Panc1 (cell line): ENCODE measurements at regions not wholly inside any gene's neighbourhood (a gene's known extent, or its start where the extent isn't known, plus 50 kb on each side); places are given as distances from the start of the nearest gene placed in this dataset.

ENCODE experiments used
- ATAC-seq: fragments of 200-7000 bp; cut with Tn5 transposase; 2 replicates; pipeline ENCODE4 v1.9.1; 2020; ENCODE audit warnings: mild to moderate bottlenecking, moderate library complexity
- BruUV-seq: library from RNA; stranded (reverse); fragments of 400-500 nt; replicated peaks from 2 replicates; lab custom pipeline; 2021; lab: Mats Ljungman, UMichigan
- CTCF ChIA-PET: fragments of 300-600 bp; sonication (Branson Sonifier 250); formaldehyde crosslinking; loops from one replicate; lab custom pipeline; 2022; ENCODE audit warnings: antibody characterized with exemption; lab: Charles Lee
- POLR2A ChIA-PET: fragments of 300-600 bp; sonication (Branson Sonifier 250); formaldehyde crosslinking; loops from one replicate; lab custom pipeline; 2022; ENCODE audit warnings: antibody characterized with exemption; lab: Charles Lee
- DNase-seq: peaks from one replicate; pipeline ENCODE4 v3.0.0-alpha.2; 2010; ENCODE audit warnings: low read depth, low spot score
- H3K27ac ChIP-seq: 2 replicates; pipeline ENCODE4 v1.5.1; 2011; ENCODE audit warnings: mild to moderate bottlenecking, low read length, inconsistent platforms
- H3K27me3 ChIP-seq: fragments of 200-500 bp; sonication (Bioruptor generic); 2 replicates; pipeline ENCODE4 v1.6.0; 2014; ENCODE audit warnings: low read length, inconsistent platforms; ENCODE audit not compliant: control insufficient read depth, insufficient read depth
- H3K36me3 ChIP-seq: fragments of 200-500 bp; sonication (Bioruptor generic); 2 replicates; pipeline ENCODE4 v1.5.1; 2014; ENCODE audit warnings: inconsistent platforms, mild to moderate bottlenecking, low read length, moderate library complexity; ENCODE audit not compliant: control insufficient read depth, insufficient read depth
- H3K4me1 ChIP-seq: 2 replicates; pipeline ENCODE4 v1.5.1; 2011; ENCODE audit warnings: inconsistent platforms, mild to moderate bottlenecking, low read length, moderate library complexity; ENCODE audit not compliant: control insufficient read depth, insufficient read depth
- H3K4me3 ChIP-seq, 2 experiments: 2 replicates each; pipeline ENCODE4 v1.5.1; 2011 to 2012; ENCODE audit warnings: low read depth in 2 of 2, low read length in 2 of 2, mild to moderate bottlenecking in 2 of 2, inconsistent platforms in 1 of 2, moderate library complexity in 1 of 2
- H3K9me3 ChIP-seq: fragments of 200-500 bp; sonication (Bioruptor generic); 2 replicates; pipeline ENCODE4 v1.5.1; 2014; ENCODE audit warnings: low read depth, mild to moderate bottlenecking, inconsistent platforms, low read length, moderate library complexity; ENCODE audit not compliant: control insufficient read depth, insufficient read depth
- CTCF ChIP-seq: fragments of 450-650 bp; IDR thresholded peaks from 2 replicates; pipeline ENCODE4 v1.5.1; 2017; ENCODE audit warnings: mild to moderate bottlenecking
- REST ChIP-seq, 2 experiments: IDR thresholded peaks; 2 replicates each; pipeline ENCODE4 v1.6.1; 2011 to 2012; ENCODE audit warnings: low read depth in 2 of 2, control low read depth in 1 of 2, low read length in 1 of 2, mild to moderate bottlenecking in 1 of 2, moderate library complexity in 1 of 2; ENCODE audit not compliant: insufficient read depth in 1 of 2
- SIN3A ChIP-seq: IDR thresholded peaks from 2 replicates; pipeline ENCODE4 v1.6.1; 2012; ENCODE audit warnings: low read depth, mild to moderate bottlenecking, low read length, moderate library complexity, borderline replicate concordance; ENCODE audit not compliant: insufficient read depth
- TCF7L2 ChIP-seq: IDR thresholded peaks from 2 replicates; pipeline ENCODE4 v1.6.1; 2011; ENCODE audit warnings: mild to moderate bottlenecking, low read depth, low read length, inconsistent platforms
- in situ Hi-C: cut with HindIII; loops from 2 replicates; pipeline ENCODE4 v1.10.0; 2016; ENCODE audit warnings: low sequenced_read_pairs, low pct_unique_long_range_greater_than_20kb
- intact Hi-C: fragments of 100-400 bp; cut with micrococcal nuclease; formaldehyde crosslinking; loops from one replicate; pipeline ENCODE4 v1.10.0; 2022; ENCODE audit not compliant: unreplicated experiment

GRCh38 chr22:27690599-27690998 lies 111.0 kb downstream of the MN1 start:
- no peak for TF ChIP-seq TCF7L2
- CTCF ChIA-PET = no interaction called here
- in situ Hi-C loops (no loop called here), intact Hi-C loops (no loop called here)
- no peaks in the 10 kb centered on the region for H3K36me3 ChIP-seq
- no peak overlapping the region for H3K27ac ChIP-seq
- no peak for DNase-seq
- H3K9me3 ChIP-seq = no peaks in the 10 kb centered on the region
- no peaks in the 10 kb centered on the region for H3K4me1 ChIP-seq
- POLR2A ChIA-PET = no interaction called here
- ATAC-seq = no peak
- no peaks in the 10 kb centered on the region; the same call in 1 of the 2 replicates for H3K27me3 ChIP-seq
- no TSS peak for BruUV-seq
- H3K4me3 ChIP-seq = no peak overlapping the region

- Histone ChIP-seq H3K27ac (no peak overlapping the region), H3K27me3 (no peaks in the 10 kb centered on the region; the same call in 1 of the 2 replicates), H3K36me3 (no peaks in the 10 kb centered on the region), H3K4me3 (no peak overlapping the region), H3K9me3 (no peaks in the 10 kb centered on the region), H3K4me1 (no peaks in the 10 kb centered on the region)
- ATAC-seq (no peak), DNase-seq (no peak)
- no peak for TF ChIP-seq SIN3A
- no peak for TF ChIP-seq CTCF
- POLR2A ChIA-PET = no interaction called here
- no TSS peak for BruUV-seq
- CTCF ChIA-PET = no interaction called here
- intact Hi-C loops (no loop called here), in situ Hi-C loops (no loop called here)
These were observed 109.3 kb downstream of the MN1 start for GRCh38 chr22:27692243-27692642.

- no peak overlapping the region for H3K4me3 ChIP-seq
- ChIA-PET POLR2A (no interaction called here), CTCF (no interaction called here)
- in situ Hi-C loops (no loop called here), intact Hi-C loops (no loop called here)
- no peaks in the 10 kb centered on the region; the same call in 1 of the 2 replicates for H3K27me3 ChIP-seq
- H3K9me3 ChIP-seq = no peaks in the 10 kb centered on the region
- BruUV-seq = no TSS peak
- H3K4me1 ChIP-seq = no peaks in the 10 kb centered on the region
- H3K27ac ChIP-seq = no peak overlapping the region
- ATAC-seq = no peak
- no peaks in the 10 kb centered on the region for H3K36me3 ChIP-seq
- TF ChIP-seq CTCF = no peak
- TF ChIP-seq SIN3A = no peak
- no peak for TF ChIP-seq REST (IDR thresholded peaks at IDR 0.05; ENCODE audit: insufficient read depth in 1 of 2, low read depth in 2 of 2, low read length in 1 of 2)
- no peak for DNase-seq
These were observed 105.6 kb downstream of the MN1 start for GRCh38 chr22:27695925-27696324.
